ENCODE measurements at regions not wholly inside any gene's neighbourhood (a gene's known extent, or its start where the extent isn't known, plus 50 kb on each side); places are given as distances from the start of the nearest gene placed in this dataset.

- FAIRE-seq, result no peak
These were observed 466.4 kb downstream of the DIPK2A start for GRCh38 chr3:144437989-144438388.

DNA sequence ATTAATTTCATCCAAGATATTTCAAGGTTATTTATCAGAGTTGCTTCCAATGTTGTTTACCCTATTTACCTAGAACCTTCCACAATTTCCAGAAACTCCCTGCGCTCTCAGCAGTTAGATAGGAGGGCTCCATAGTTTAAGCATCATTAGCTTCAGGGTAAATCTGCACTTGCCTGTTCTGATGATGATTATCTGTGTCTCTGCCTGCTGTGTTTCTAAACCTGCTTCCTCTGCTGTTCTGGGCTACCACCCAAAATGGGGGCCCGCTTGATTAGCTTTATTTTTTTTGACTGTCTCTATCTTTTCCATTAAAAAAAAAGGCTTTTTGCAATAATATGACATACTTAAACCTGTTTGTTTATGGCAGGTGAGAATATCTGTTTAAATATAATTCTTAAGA lies 472.4 kb downstream of the DIPK2A start:
- TF ChIP-seq, protein P1, sequence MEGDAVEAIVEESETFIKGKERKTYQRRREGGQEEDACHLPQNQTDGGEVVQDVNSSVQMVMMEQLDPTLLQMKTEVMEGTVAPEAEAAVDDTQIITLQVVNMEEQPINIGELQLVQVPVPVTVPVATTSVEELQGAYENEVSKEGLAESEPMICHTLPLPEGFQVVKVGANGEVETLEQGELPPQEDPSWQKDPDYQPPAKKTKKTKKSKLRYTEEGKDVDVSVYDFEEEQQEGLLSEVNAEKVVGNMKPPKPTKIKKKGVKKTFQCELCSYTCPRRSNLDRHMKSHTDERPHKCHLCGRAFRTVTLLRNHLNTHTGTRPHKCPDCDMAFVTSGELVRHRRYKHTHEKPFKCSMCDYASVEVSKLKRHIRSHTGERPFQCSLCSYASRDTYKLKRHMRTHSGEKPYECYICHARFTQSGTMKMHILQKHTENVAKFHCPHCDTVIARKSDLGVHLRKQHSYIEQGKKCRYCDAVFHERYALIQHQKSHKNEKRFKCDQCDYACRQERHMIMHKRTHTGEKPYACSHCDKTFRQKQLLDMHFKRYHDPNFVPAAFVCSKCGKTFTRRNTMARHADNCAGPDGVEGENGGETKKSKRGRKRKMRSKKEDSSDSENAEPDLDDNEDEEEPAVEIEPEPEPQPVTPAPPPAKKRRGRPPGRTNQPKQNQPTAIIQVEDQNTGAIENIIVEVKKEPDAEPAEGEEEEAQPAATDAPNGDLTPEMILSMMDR (optimal IDR thresholded peaks at IDR 0.05 in 1 of 3, IDR thresholded peaks at IDR 0.05 in 1 of 3, conservative IDR thresholded peaks at IDR 0.05 in 1 of 3; ENCODE audit: extremely low read depth in 1 of 3, insufficient read depth in 2 of 3, low read length in 3 of 3), result no peak
- TF ChIP-seq EZH2 (IDR thresholded peaks at IDR 0.05; ENCODE audit: low read length), result no peak
- H3K9me3 ChIP-seq (ENCODE audit: control insufficient read depth, low read depth, low read length), result no peaks in the 10 kb centered on the region
- H4K20me1 ChIP-seq (ENCODE audit: control insufficient read depth, extremely low read depth, insufficient read depth, low read length), result no peaks in the 10 kb centered on the region
- H3K36me3 ChIP-seq (ENCODE audit: control insufficient read depth in 2 of 2, extremely low read depth in 1 of 2, insufficient read depth in 2 of 2, low read length in 2 of 2), result no peaks in the 10 kb centered on the region
- H3K27me3 ChIP-seq (ENCODE audit: control insufficient read depth, extremely low read depth, insufficient read depth, low read length), result no peaks in the 10 kb centered on the region
- H3K9me1 ChIP-seq (ENCODE audit: control insufficient read depth, extremely low read depth, insufficient read depth, low read length), result no peaks in the 10 kb centered on the region
- no peaks in the 10 kb centered on the region for H3K4me1 ChIP-seq (ENCODE audit: control insufficient read depth, extremely low read depth, insufficient read depth, low read length)
- H3K4me2 ChIP-seq (ENCODE audit: control insufficient read depth, extremely low read depth, insufficient read depth, low read depth, low read length), result no peak overlapping the region
- H3K27ac ChIP-seq (ENCODE audit: control insufficient read depth, insufficient read depth, low read length), result no peak overlapping the region
- H3K79me2 ChIP-seq (ENCODE audit: control insufficient read depth, insufficient read depth, low read length), result no peaks in the 10 kb centered on the region
- H3K9ac ChIP-seq (ENCODE audit: control insufficient read depth, extremely low read depth, insufficient read depth, low read length), result no peak overlapping the region
- dilution Hi-C loops (cut with MboI; ENCODE audit: extremely low pct_ligation_motif_present, low sequenced_read_pairs), result no loop called here
- no peak for FAIRE-seq
- no peak overlapping the region for H2AFZ ChIP-seq (ENCODE audit: control insufficient read depth, low read length)
- H3K4me3 ChIP-seq (ENCODE audit: control insufficient read depth in 2 of 3, extremely low read depth in 1 of 3, insufficient read depth in 2 of 3, low read depth in 1 of 3, low read length in 3 of 3), result no peak overlapping the region
- DNase-seq (ENCODE audit: low read depth, low spot score), result no peak

More at GRCh38 chr3:144437989-144438388, 466.4 kb downstream of the DIPK2A start:
- Histone ChIP-seq H3K4me2 (ENCODE audit: control insufficient read depth, extremely low read depth, insufficient read depth, low read depth, low read length) (no peak overlapping the region), H2AFZ (ENCODE audit: control insufficient read depth, low read length) (no peak overlapping the region), H3K9ac (ENCODE audit: control insufficient read depth, extremely low read depth, insufficient read depth, low read length) (no peak overlapping the region), H3K9me3 (ENCODE audit: control insufficient read depth, low read depth, low read length) (no peaks in the 10 kb centered on the region), H4K20me1 (ENCODE audit: control insufficient read depth, extremely low read depth, insufficient read depth, low read length) (no peaks in the 10 kb centered on the region), H3K27me3 (ENCODE audit: control insufficient read depth, extremely low read depth, insufficient read depth, low read length) (no peaks in the 10 kb centered on the region), H3K79me2 (ENCODE audit: control insufficient read depth, insufficient read depth, low read length) (no peaks in the 10 kb centered on the region), H3K27ac (ENCODE audit: control insufficient read depth, insufficient read depth, low read length) (no peak overlapping the region), H3K9me1 (ENCODE audit: control insufficient read depth, extremely low read depth, insufficient read depth, low read length) (no peaks in the 10 kb centered on the region), H3K4me3 (ENCODE audit: control insufficient read depth in 2 of 3, extremely low read depth in 1 of 3, insufficient read depth in 2 of 3, low read depth in 1 of 3, low read length in 3 of 3) (no peak overlapping the region), H3K36me3 (ENCODE audit: control insufficient read depth in 2 of 2, extremely low read depth in 1 of 2, insufficient read depth in 2 of 2, low read length in 2 of 2) (no peaks in the 10 kb centered on the region), H3K4me1 (ENCODE audit: control insufficient read depth, extremely low read depth, insufficient read depth, low read length) (peaks cover 2% of the 10 kb centered on the region)
- TF ChIP-seq EZH2 (IDR thresholded peaks at IDR 0.05; ENCODE audit: low read length), result no peak
- no peak for DNase-seq (ENCODE audit: low read depth, low spot score)
- dilution Hi-C loops (cut with MboI; ENCODE audit: extremely low pct_ligation_motif_present, low sequenced_read_pairs), result no loop called here

- Histone ChIP-seq H3K36me3 (ENCODE audit: control insufficient read depth in 2 of 2, extremely low read depth in 1 of 2, insufficient read depth in 2 of 2, low read length in 2 of 2) (no peaks in the 10 kb centered on the region), H3K4me3 (ENCODE audit: control insufficient read depth in 2 of 3, extremely low read depth in 1 of 3, insufficient read depth in 2 of 3, low read depth in 1 of 3, low read length in 3 of 3) (no peak overlapping the region), H3K4me1 (ENCODE audit: control insufficient read depth, extremely low read depth, insufficient read depth, low read length) (no peaks in the 10 kb centered on the region), H3K9ac (ENCODE audit: control insufficient read depth, extremely low read depth, insufficient read depth, low read length) (no peak overlapping the region), H2AFZ (ENCODE audit: control insufficient read depth, low read length) (no peak overlapping the region), H3K27ac (ENCODE audit: control insufficient read depth, insufficient read depth, low read length) (no peak overlapping the region), H4K20me1 (ENCODE audit: control insufficient read depth, extremely low read depth, insufficient read depth, low read length) (no peaks in the 10 kb centered on the region), H3K4me2 (ENCODE audit: control insufficient read depth, extremely low read depth, insufficient read depth, low read depth, low read length) (no peak overlapping the region), H3K9me3 (ENCODE audit: control insufficient read depth, low read depth, low read length) (no peaks in the 10 kb centered on the region), H3K9me1 (ENCODE audit: control insufficient read depth, extremely low read depth, insufficient read depth, low read length) (no peaks in the 10 kb centered on the region), H3K27me3 (ENCODE audit: control insufficient read depth, extremely low read depth, insufficient read depth, low read length) (no peaks in the 10 kb centered on the region), H3K79me2 (ENCODE audit: control insufficient read depth, insufficient read depth, low read length) (no peaks in the 10 kb centered on the region)
- no peak for TF ChIP-seq EZH2 (IDR thresholded peaks at IDR 0.05; ENCODE audit: low read length)
- TF ChIP-seq, protein P1 (optimal IDR thresholded peaks at IDR 0.05 in 1 of 3, IDR thresholded peaks at IDR 0.05 in 1 of 3, conservative IDR thresholded peaks at IDR 0.05 in 1 of 3; ENCODE audit: extremely low read depth in 1 of 3, insufficient read depth in 2 of 3, low read length in 3 of 3), result no peak
- FAIRE-seq (no peak), DNase-seq (ENCODE audit: low read depth, low spot score) (no peak)
- dilution Hi-C loops (cut with MboI; ENCODE audit: extremely low pct_ligation_motif_present, low sequenced_read_pairs), result no loop called here
These were observed 472.9 kb downstream of the DIPK2A start for GRCh38 chr3:144444546-144444945.
